HEK293T (cell line): ENCODE measurements at regions not wholly inside any gene's neighbourhood (a gene's known extent, or its start where the extent isn't known, plus 50 kb on each side); places are given as distances from the start of the nearest gene placed in this dataset.

Source experiments
- ARNT ChIP-seq: fragments of 450-650 bp; IDR thresholded peaks from 2 replicates; pipeline ENCODE4 v1.6.1; 2017; ENCODE audit warnings: mild to moderate bottlenecking
- BHLHE40 ChIP-seq: fragments of 450-650 bp; IDR thresholded peaks from 2 replicates; pipeline ENCODE4 v1.6.1; 2016; ENCODE audit warnings: mild to moderate bottlenecking, moderate library complexity, borderline replicate concordance
- FOXM1 ChIP-seq: fragments of 450-650 bp; IDR thresholded peaks from 2 replicates; pipeline ENCODE4 v1.6.1; 2017; ENCODE audit warnings: mild to moderate bottlenecking, borderline replicate concordance
- NFRKB ChIP-seq: fragments of 450-650 bp; IDR thresholded peaks from 2 replicates; pipeline ENCODE4 v1.6.1; 2016; ENCODE audit warnings: mild to moderate bottlenecking, moderate library complexity

- TF ChIP-seq BHLHE40: no peak
- TF ChIP-seq FOXM1: no peak
- no peak for TF ChIP-seq ARNT
- no peak for TF ChIP-seq NFRKB
Observed at GRCh38 chr1:199495432-199495831, 532.1 kb upstream of the NR5A2 start.
